GM12878 (cell line): ENCODE measurements at regions not wholly inside any gene's neighbourhood (a gene's known extent, or its start where the extent isn't known, plus 50 kb on each side); places are given as distances from the start of the nearest gene placed in this dataset.

Source experiments
- ATAC-seq: fragments of 200-7000 bp; cut with Tn5 transposase; 3 replicates; pipeline ENCODE4 v1.9.1; 2020; ENCODE audit warnings: mild to moderate bottlenecking, moderate library complexity
- BruUV-seq: library from RNA; stranded (reverse); fragments of 400-500 nt; replicated peaks from 2 replicates; lab custom pipeline; 2021; lab: Mats Ljungman, UMichigan
- CTCF ChIA-PET: fragments of 300-600 bp; sonication (Branson Sonifier 250); formaldehyde crosslinking; extraction: SDS; loops from one replicate; lab custom pipeline; 2021; ENCODE audit warnings: inconsistent platforms; lab: Yijun Ruan, JAX
- POLR2A ChIA-PET: fragments of 350-600 bp; formaldehyde crosslinking; extraction: SDS; loops from one replicate; lab custom pipeline; 2021; ENCODE audit warnings: inconsistent platforms; lab: Charles Lee
- RAD21 ChIA-PET: fragments of 300-600 bp; sonication (Branson Sonifier 250); formaldehyde crosslinking; loops from one replicate; lab custom pipeline; 2023; ENCODE audit warnings: antibody characterized with exemption; ENCODE audit not compliant: unreplicated experiment; lab: Charles Lee
- SMC1A ChIA-PET: fragments of 300-600 bp; sonication (Branson Sonifier 250); formaldehyde crosslinking; loops from one replicate; lab custom pipeline; 2023; ENCODE audit not compliant: unreplicated experiment, uncharacterized antibody; lab: Charles Lee
- DNase-seq: peaks from one replicate; pipeline ENCODE4 v3.0.0-alpha.2; 2011; ENCODE audit warnings: low read depth, low spot score
- FAIRE-seq: peaks from 3 replicates; lab custom pipeline; 2011; peaks lifted over from hg19 to GRCh38; lab: Jason Lieb, UNC
- H2AFZ ChIP-seq: 2 replicates; pipeline ENCODE4 v1.6.0; 2011; ENCODE audit warnings: low read depth, low read length, control low read depth; ENCODE audit not compliant: control insufficient read depth
- H3K27ac ChIP-seq: 2 replicates; pipeline ENCODE4 v1.5.1; 2011; ENCODE audit warnings: control low read depth; ENCODE audit not compliant: control insufficient read depth, insufficient read depth
- H3K27me3 ChIP-seq, 2 experiments: replicated peaks in 1 of 2; 2 replicates each; pipeline versions ENCODE4 v1.6.0 to v1.6.1; 2011; ENCODE audit warnings: low read length in 1 of 2; ENCODE audit not compliant: control insufficient read depth in 2 of 2, insufficient read depth in 2 of 2
- H3K36me3 ChIP-seq, 2 experiments: 2 replicates each; pipeline ENCODE4 v1.5.1; 2011; ENCODE audit warnings: low read length in 1 of 2; ENCODE audit not compliant: control insufficient read depth in 2 of 2, insufficient read depth in 2 of 2
- H3K4me1 ChIP-seq: 2 replicates; pipeline ENCODE4 v1.6.1; 2011; ENCODE audit warnings: mild to moderate bottlenecking, low read length, moderate library complexity, mixed read lengths; ENCODE audit not compliant: control insufficient read depth, insufficient read depth
- H3K4me2 ChIP-seq: 2 replicates; pipeline ENCODE4 v1.6.0; 2011; ENCODE audit warnings: control low read depth; ENCODE audit not compliant: control insufficient read depth, insufficient read depth
- H3K4me3 ChIP-seq: fragments of 200-600 bp; sonication (generic); 2 replicates; pipeline ENCODE4 v1.5.1; 2016
- H3K79me2 ChIP-seq: 2 replicates; pipeline ENCODE4 v1.6.0; 2011; ENCODE audit warnings: low read length; ENCODE audit not compliant: control insufficient read depth, insufficient read depth
- H3K9ac ChIP-seq: 2 replicates; pipeline ENCODE4 v1.8.0; 2011; ENCODE audit warnings: low read length, control low read depth, mixed read lengths; ENCODE audit not compliant: control insufficient read depth, insufficient read depth
- H3K9me3 ChIP-seq: replicated peaks from 3 replicates; pipeline ENCODE4 v1.5.1; 2011; ENCODE audit warnings: mild to moderate bottlenecking, low read length; ENCODE audit not compliant: control insufficient read depth, insufficient read depth
- H4K20me1 ChIP-seq: 2 replicates; pipeline ENCODE4 v1.6.0; 2011; ENCODE audit not compliant: control insufficient read depth, insufficient read depth
- ATF3 ChIP-seq: IDR thresholded peaks from 2 replicates; pipeline ENCODE4 v1.6.1; 2011; ENCODE audit warnings: low read depth, mild to moderate bottlenecking, low read length, moderate library complexity, borderline replicate concordance; ENCODE audit errors: extremely low read depth
- CBX5 ChIP-seq: sonication (generic); IDR thresholded peaks from 2 replicates; pipeline ENCODE4 v1.6.1; 2016; ENCODE audit warnings: low read depth, moderate library complexity, mild to moderate bottlenecking, inconsistent platforms
- CUX1 ChIP-seq: IDR thresholded peaks from 2 replicates; pipeline ENCODE4 v1.6.1; 2012; ENCODE audit warnings: improper control_type of control experiment, low read depth, low read length; ENCODE audit not compliant: insufficient replicate concordance
- ESRRA ChIP-seq: IDR thresholded peaks from 2 replicates; pipeline ENCODE4 v1.6.1; 2012; ENCODE audit warnings: mild to moderate bottlenecking, low read length, improper control_type of control experiment
- FOXM1 ChIP-seq: IDR thresholded peaks from 2 replicates; pipeline ENCODE4 v1.6.1; 2012; ENCODE audit warnings: low read depth, mild to moderate bottlenecking, inconsistent platforms, low read length, moderate library complexity
- HDAC2 ChIP-seq: fragments of 200-600 bp; sonication (generic); IDR thresholded peaks from 2 replicates; pipeline ENCODE4 v1.6.1; 2017
- RAD51 ChIP-seq: fragments of 450-650 bp; IDR thresholded peaks from 2 replicates; pipeline ENCODE4 v1.6.1; 2016; ENCODE audit warnings: moderate library complexity, mild to moderate bottlenecking, inconsistent platforms
- RCOR1 ChIP-seq: conservative IDR thresholded peaks from 2 replicates; pipeline ENCODE4 v1.6.1; 2012; ENCODE audit warnings: low read depth, low read length, improper control_type of control experiment
- TCF3 ChIP-seq: IDR thresholded peaks from 2 replicates; pipeline ENCODE4 v1.6.1; 2012; ENCODE audit warnings: low read depth, mild to moderate bottlenecking, low read length, borderline replicate concordance; ENCODE audit not compliant: insufficient read depth
- YBX1 ChIP-seq: fragments of 450-650 bp; IDR thresholded peaks from 2 replicates; pipeline ENCODE4 v1.6.1; 2016; ENCODE audit warnings: antibody characterized with exemption
- ZBTB40 ChIP-seq: fragments of 450-650 bp; IDR thresholded peaks from 2 replicates; pipeline ENCODE4 v1.6.1; 2016; ENCODE audit warnings: mild to moderate bottlenecking, moderate library complexity, borderline replicate concordance
- ZNF274 ChIP-seq: IDR thresholded peaks from one replicate; pipeline ENCODE4 v1.8.0; 2011; ENCODE audit not compliant: insufficient read length, insufficient read depth
- ZNF384 ChIP-seq: IDR thresholded peaks from 2 replicates; pipeline ENCODE4 v1.6.1; 2012; ENCODE audit warnings: low read depth, mild to moderate bottlenecking, low read length, improper control_type of control experiment, borderline replicate concordance
- WGBS: methylation state at CpG from one replicate; pipeline ENCODE4 v1.1.6; 2016; ENCODE audit warnings: low lambda C conversion rate; ENCODE audit not compliant: insufficient replicate concordance, insufficient coverage; ENCODE audit errors: missing lambda C conversion rate; 5-methylcytosine and 5-hydroxymethylcytosine counted together
- in situ Hi-C: fragments of 300-500 bp; cut with MboI; formaldehyde crosslinking; loops from 9 replicates; pipeline ENCODE4 v1.14.3; 2018; ENCODE audit warnings: mixed read lengths
- intact Hi-C: fragments of 100-400 bp; cut with micrococcal nuclease; formaldehyde crosslinking; loops from one replicate; pipeline ENCODE4 v1.14.2; 2022; ENCODE audit not compliant: unreplicated experiment

- Histone ChIP-seq H3K36me3 (no peaks in the 10 kb centered on the region), H3K27me3 (no peaks in the 10 kb centered on the region), H4K20me1 (no peaks in the 10 kb centered on the region), H3K27ac (no peak overlapping the region), H3K9me3 (no peaks in the 10 kb centered on the region), H3K9ac (no peak overlapping the region), H3K79me2 (no peaks in the 10 kb centered on the region), H3K4me2 (no peak overlapping the region), H2AFZ (no peak overlapping the region), H3K4me1 (no peaks in the 10 kb centered on the region), H3K4me3 (no peak overlapping the region)
- no peak for TF ChIP-seq FOXM1
- TF ChIP-seq RCOR1, result no peak
- TF ChIP-seq CBX5, result no peak
- no peak for TF ChIP-seq ZNF384
- no peak for TF ChIP-seq TCF3
- TF ChIP-seq ATF3, result no peak
- TF ChIP-seq CUX1, result no peak
- no peak for TF ChIP-seq ZNF274
- TF ChIP-seq ESRRA, result no peak
- TF ChIP-seq HDAC2, result no peak
- no peak for TF ChIP-seq YBX1
- no peak for TF ChIP-seq RAD51
- TF ChIP-seq ZBTB40, result no peak
- SMC1A ChIA-PET, result no interaction called here
- DNase-seq, result no peak
- in situ Hi-C loops, result no loop called here
- 47% methylated on average over 3 of the region's 3 CpGs for WGBS
- BruUV-seq, result no TSS peak
- no peak for ATAC-seq
- POLR2A ChIA-PET, result no interaction called here
- RAD21 ChIA-PET, result no interaction called here
- no peak for FAIRE-seq
- intact Hi-C loops, result no loop called here
- CTCF ChIA-PET, result no interaction called here
These were observed 53.9 kb upstream of the DAPP1 start for GRCh38 chr4:99762728-99763127.
